Sigmoid colon (tissue), 3 donors: ENCODE measurements at regions not wholly inside any gene's neighbourhood (a gene's known extent, or its start where the extent isn't known, plus 50 kb on each side); places are given as distances from the start of the nearest gene placed in this dataset.

ENCODE experiments used
- small RNA-seq, 3 donors: library from RNA; depleted of rRNA; stranded (forward); fragments of <200 nt; gene quantifications; one replicate each; pipeline ENCODE3, GENCODE V24; 2016

Small RNA genes in the stretch of these regions (small RNA-seq; reads per million reads assigned to genes)
- 0 reads per million in 3 donors for gene AC103810.3
- 0 reads per million in 3 donors for gene BPTFP1
- gene MINOS1P2 = 0 reads per million in 3 donors
- gene MIR6080 = 0 reads per million in 3 donors
